Testis (tissue), 2 donors: ENCODE measurements at regions not wholly inside any gene's neighbourhood (a gene's known extent, or its start where the extent isn't known, plus 50 kb on each side); places are given as distances from the start of the nearest gene placed in this dataset.
"Not testable (repeated sequence)": the region's sequence is repeated elsewhere in the genome, so short reads cannot be mapped to it uniquely, and the experiment has no call there.

Source experiments
- CTCF ChIP-seq, 3 experiments: fragments of 450-650 bp in 2 of 3; fragments of 200-600 bp in 1 of 3; sonication (generic) in 1 of 3; IDR thresholded peaks; one replicate each; pipeline ENCODE4 v1.5.1; 2016 to 2019; ENCODE audit warnings: antibody characterized with exemption in 3 of 3, mild to moderate bottlenecking in 2 of 3, moderate library complexity in 1 of 3
- POLR2A ChIP-seq: fragments of 450-650 bp; IDR thresholded peaks from one replicate; pipeline ENCODE4 v1.6.1; 2017; ENCODE audit warnings: antibody characterized with exemption, mild to moderate bottlenecking, moderate library complexity

- not testable (repeated sequence) for TF ChIP-seq CTCF (IDR thresholded peaks at IDR 0.05); POLR2A
Measured at GRCh38 chr15:23192313-23192712, 55.7 kb upstream of the GOLGA6L1 start.
